ENCODE measurements at regions not wholly inside any gene's neighbourhood (a gene's known extent, or its start where the extent isn't known, plus 50 kb on each side); places are given as distances from the start of the nearest gene placed in this dataset.

DNA sequence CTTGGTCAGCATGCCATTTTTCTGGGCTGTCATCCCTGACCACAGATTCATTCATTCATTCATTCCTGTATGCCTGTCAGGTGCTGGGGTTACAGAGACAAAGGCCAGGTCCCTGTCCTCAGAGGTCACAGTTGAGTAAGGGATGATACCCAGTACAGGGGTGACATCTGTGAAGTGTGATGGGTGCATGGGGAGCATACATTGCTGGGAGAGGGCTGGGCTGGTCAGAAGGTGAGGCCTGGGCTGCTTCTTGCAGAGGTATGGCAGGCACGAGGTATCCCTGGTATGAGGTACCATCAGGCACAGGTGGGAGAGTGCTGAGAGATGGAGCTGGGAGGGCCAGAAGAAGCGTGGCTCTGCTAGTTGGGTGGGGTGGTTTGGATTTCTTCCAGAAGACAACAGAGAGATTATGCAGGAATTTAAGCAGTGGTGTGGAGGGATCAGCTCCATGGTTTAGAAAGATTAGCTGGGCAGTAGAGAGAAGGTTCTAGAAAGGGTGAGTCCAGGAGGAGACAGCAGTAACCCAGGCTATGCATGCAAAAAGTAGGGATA lies 181.9 kb upstream of the HAAO start:
- no peak for TF ChIP-seq EZH2phosphoT487 (IDR thresholded peaks at IDR 0.05; ENCODE audit: borderline replicate concordance, low read depth, low read length)
- TF ChIP-seq, protein P1, sequence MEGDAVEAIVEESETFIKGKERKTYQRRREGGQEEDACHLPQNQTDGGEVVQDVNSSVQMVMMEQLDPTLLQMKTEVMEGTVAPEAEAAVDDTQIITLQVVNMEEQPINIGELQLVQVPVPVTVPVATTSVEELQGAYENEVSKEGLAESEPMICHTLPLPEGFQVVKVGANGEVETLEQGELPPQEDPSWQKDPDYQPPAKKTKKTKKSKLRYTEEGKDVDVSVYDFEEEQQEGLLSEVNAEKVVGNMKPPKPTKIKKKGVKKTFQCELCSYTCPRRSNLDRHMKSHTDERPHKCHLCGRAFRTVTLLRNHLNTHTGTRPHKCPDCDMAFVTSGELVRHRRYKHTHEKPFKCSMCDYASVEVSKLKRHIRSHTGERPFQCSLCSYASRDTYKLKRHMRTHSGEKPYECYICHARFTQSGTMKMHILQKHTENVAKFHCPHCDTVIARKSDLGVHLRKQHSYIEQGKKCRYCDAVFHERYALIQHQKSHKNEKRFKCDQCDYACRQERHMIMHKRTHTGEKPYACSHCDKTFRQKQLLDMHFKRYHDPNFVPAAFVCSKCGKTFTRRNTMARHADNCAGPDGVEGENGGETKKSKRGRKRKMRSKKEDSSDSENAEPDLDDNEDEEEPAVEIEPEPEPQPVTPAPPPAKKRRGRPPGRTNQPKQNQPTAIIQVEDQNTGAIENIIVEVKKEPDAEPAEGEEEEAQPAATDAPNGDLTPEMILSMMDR (conservative IDR thresholded peaks at IDR 0.05; ENCODE audit: low read length) = no peak

Data from OCI-LY7 (cell line).